ENCODE measurements at regions not wholly inside any gene's neighbourhood (a gene's known extent, or its start where the extent isn't known, plus 50 kb on each side); places are given as distances from the start of the nearest gene placed in this dataset.

GRCh38 chr18:68499141-68499540 is 215.8 kb downstream of the TMX3 start:
- TF ChIP-seq, protein P1, sequence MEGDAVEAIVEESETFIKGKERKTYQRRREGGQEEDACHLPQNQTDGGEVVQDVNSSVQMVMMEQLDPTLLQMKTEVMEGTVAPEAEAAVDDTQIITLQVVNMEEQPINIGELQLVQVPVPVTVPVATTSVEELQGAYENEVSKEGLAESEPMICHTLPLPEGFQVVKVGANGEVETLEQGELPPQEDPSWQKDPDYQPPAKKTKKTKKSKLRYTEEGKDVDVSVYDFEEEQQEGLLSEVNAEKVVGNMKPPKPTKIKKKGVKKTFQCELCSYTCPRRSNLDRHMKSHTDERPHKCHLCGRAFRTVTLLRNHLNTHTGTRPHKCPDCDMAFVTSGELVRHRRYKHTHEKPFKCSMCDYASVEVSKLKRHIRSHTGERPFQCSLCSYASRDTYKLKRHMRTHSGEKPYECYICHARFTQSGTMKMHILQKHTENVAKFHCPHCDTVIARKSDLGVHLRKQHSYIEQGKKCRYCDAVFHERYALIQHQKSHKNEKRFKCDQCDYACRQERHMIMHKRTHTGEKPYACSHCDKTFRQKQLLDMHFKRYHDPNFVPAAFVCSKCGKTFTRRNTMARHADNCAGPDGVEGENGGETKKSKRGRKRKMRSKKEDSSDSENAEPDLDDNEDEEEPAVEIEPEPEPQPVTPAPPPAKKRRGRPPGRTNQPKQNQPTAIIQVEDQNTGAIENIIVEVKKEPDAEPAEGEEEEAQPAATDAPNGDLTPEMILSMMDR (conservative IDR thresholded peaks at IDR 0.05) = no peak
- TF ChIP-seq EZH2 (IDR thresholded peaks at IDR 0.05; ENCODE audit: low read depth) = no peak
